Activated CD8-positive, alpha-beta T cell treated with anti-CD3 and anti-CD28 coated beads, Interleukin-2, amount 10 ng/mL, durations not matched to agents 7 days and 5 days (primary cell): ENCODE measurements at regions not wholly inside any gene's neighbourhood (a gene's known extent, or its start where the extent isn't known, plus 50 kb on each side); places are given as distances from the start of the nearest gene placed in this dataset.
A peak's percentile ranks its signal among the peaks of the same experiment; 100 is the strongest.

Source experiments
- ATAC-seq: fragments of 150-1000 bp; cut with Tn5 transposase; one replicate; pipeline ENCODE4 v1.10.0; 2021; ENCODE audit warnings: moderate library complexity
- CTCF ChIA-PET: fragments of 350-600 bp; sonication (Branson Sonifier 250); formaldehyde crosslinking; loops from one replicate; lab custom pipeline; 2021; ENCODE audit warnings: antibody characterized with exemption; lab: Charles Lee
- POLR2A ChIA-PET: fragments of 350-600 bp; sonication (Branson Sonifier 250); formaldehyde crosslinking; loops from one replicate; lab custom pipeline; 2021; ENCODE audit warnings: antibody characterized with exemption; lab: Charles Lee
- DNase-seq: peaks from one replicate; pipeline ENCODE4 v3.0.0-alpha.2; 2020
- H3K27ac Mint-ChIP-seq: one replicate; pipeline ENCODE4 v1.8.0; 2021; ENCODE audit warnings: mild to moderate bottlenecking, mixed read lengths
- H3K27me3 Mint-ChIP-seq: one replicate; pipeline ENCODE4 v1.8.0; 2021; ENCODE audit warnings: low read depth, mixed read lengths
- H3K36me3 Mint-ChIP-seq: one replicate; pipeline ENCODE4 v1.8.0; 2021; ENCODE audit warnings: low read depth, mixed read lengths
- H3K4me1 Mint-ChIP-seq: one replicate; pipeline ENCODE4 v1.8.0; 2021; ENCODE audit warnings: low read depth, mixed read lengths
- H3K4me3 Mint-ChIP-seq: one replicate; pipeline ENCODE4 v1.8.0; 2021; ENCODE audit warnings: mild to moderate bottlenecking, mixed read lengths
- H3K9me3 Mint-ChIP-seq: one replicate; pipeline ENCODE4 v1.8.0; 2022; ENCODE audit warnings: mixed read lengths; ENCODE audit not compliant: insufficient read depth

DNA sequence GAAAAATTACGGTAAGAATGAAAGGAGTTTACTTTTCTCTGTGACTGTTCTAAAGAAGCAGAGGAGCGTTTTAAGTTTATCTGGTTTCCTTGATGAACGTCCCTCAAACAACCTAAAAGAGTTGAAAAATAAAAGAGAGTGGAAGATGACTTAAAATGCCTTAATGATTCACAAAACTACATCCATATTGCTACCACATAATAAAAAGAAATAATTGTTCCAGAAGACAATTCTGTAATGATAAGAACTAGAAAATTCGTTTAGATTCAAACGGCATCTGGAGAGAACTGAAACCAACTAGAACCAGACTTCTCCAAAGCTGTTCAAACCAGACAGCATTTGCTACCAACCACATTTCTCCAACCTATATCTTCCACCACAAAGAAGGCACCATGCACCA lies 68.1 kb downstream of the TEKT4 start:
- Mint-ChIP-seq H3K36me3 (no peaks in the 10 kb centered on the region), H3K27ac (no peak overlapping the region), H3K4me1 (no peaks in the 10 kb centered on the region), H3K9me3 (no peaks in the 10 kb centered on the region), H3K27me3 (peaks cover 16% of the 10 kb centered on the region), H3K4me3 (no peak overlapping the region)
- DNase-seq (no peak), ATAC-seq (no peak)
- POLR2A ChIA-PET: no interaction called here
- CTCF ChIA-PET: no interaction called here

DNA sequence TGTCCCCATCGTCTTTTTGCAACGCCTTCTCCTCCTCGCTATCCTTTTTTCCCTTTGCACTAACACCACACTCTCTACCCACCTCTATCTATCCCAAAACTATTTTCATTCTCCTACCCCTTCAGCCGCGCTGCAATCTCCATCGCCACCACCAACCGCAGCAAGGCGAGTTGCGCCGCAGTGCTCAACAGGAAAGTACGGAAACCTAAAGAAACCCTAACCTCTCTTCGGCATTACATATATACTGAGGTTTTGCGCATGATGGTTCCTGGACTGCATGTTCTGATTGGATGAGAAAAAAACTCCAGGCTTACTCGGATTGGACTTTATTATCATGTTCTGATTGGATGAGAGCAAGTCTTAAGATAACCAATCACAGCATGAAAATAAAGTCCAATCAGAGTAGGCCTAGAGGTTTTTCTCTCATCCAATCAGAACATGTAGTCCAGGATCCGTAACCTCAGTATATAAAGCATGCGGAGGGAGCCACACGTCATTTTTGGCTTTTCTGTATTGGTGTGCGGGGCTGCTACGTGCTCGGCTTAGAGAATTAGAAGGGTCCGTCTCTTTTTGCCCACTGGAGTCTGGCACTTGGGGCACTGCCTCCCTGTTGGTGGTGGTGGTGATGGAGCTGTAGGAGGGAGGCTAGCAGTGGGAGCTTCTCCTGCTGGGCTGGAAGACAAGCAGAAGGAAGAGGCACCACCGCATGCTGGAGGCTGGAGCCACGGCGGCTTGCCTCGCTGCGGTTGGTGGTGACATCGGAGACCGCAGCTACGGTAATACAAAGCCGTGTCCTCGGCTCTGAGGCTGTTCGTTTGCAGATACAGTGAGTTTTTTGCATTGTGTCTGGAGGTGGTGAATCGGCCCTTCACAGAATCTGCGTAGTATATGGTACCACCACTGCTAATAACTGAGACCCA lies 76.1 kb downstream of the TEKT4 start:
- DNase-seq (no peak), ATAC-seq (no peak)
- Mint-ChIP-seq H3K27me3 (peaks cover 5% of the 10 kb centered on the region), H3K36me3 (no peaks in the 10 kb centered on the region), H3K4me3 (no peak overlapping the region), H3K27ac (no peak overlapping the region), H3K9me3 (no peaks in the 10 kb centered on the region), H3K4me1 (no peaks in the 10 kb centered on the region)
- CTCF ChIA-PET: interaction anchor here (1.8 kb wide), 1 partner anchor 10 kb away, joined by 14 read pairs; no protein-coding TSS in a partner anchor
- POLR2A ChIA-PET: no interaction called here

- POLR2A ChIA-PET: no interaction called here
- no peak for ATAC-seq
- H3K9me3 Mint-ChIP-seq: no peaks in the 10 kb centered on the region
- H3K36me3 Mint-ChIP-seq: no peaks in the 10 kb centered on the region
- H3K27me3 Mint-ChIP-seq: peaks cover 25% of the 10 kb centered on the region
- DNase-seq: no peak
- no peak overlapping the region for H3K4me3 Mint-ChIP-seq
- H3K4me1 Mint-ChIP-seq: no peaks in the 10 kb centered on the region
- CTCF ChIA-PET: interaction anchor here (1.2 to 2.5 kb wide), 8 partner anchors 11 to 82 kb away, joined by 3 to 8 read pairs (median 6); no protein-coding TSS in a partner anchor
- H3K27ac Mint-ChIP-seq: no peak overlapping the region
Observed at GRCh38 chr2:94955702-94956101, 69.8 kb upstream of the MAL start.

DNA sequence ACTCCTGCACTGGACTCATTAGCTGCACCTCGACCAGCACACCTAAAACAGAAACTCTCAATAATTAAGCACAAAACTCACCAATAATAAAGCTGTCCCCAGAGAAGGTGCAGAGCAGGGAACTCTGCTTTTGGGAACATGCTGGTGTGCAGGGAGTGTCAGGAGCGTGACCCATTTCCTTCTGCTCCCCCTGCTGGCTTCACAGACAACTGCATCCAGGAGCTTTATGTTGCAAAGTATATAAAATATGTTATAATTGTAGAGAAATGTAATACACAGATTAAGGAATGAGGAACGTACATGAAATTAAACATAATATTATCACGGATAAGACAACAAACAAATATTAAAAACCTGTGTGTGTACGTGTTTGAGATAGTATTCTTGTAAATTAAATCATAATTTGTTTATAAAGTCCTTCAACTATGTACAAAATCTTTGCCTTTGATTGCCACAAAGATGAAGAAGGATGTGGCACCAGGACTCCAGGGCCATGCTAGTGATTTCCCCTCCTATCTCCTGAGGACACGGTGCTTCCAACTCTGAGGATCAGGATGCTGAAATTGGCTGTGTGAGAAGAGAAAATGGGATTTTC lies 68.6 kb upstream of the MAL start:
- H3K9me3 Mint-ChIP-seq: no peaks in the 10 kb centered on the region
- H3K27ac Mint-ChIP-seq: no peak overlapping the region
- ATAC-seq (peak; percentile 51), DNase-seq (peak; percentile 55)
- no peaks in the 10 kb centered on the region for H3K4me1 Mint-ChIP-seq
- ChIA-PET CTCF (interaction anchor here (0.7 to 2.5 kb wide), 24 partner anchors 9 to 208 kb away, joined by 3 to 14 read pairs (median 4); no protein-coding TSS in a partner anchor), POLR2A (no interaction called here)
- peaks cover 30% of the 10 kb centered on the region for H3K27me3 Mint-ChIP-seq
- no peak overlapping the region for H3K4me3 Mint-ChIP-seq
- H3K36me3 Mint-ChIP-seq: no peaks in the 10 kb centered on the region

GRCh38 chr2:94958245-94958644 lies 67.3 kb upstream of the MAL start:
- CTCF ChIA-PET: interaction anchor here (0.8 to 2.2 kb wide), 5 partner anchors 10 to 158 kb away, joined by 3 to 7 read pairs (median 4); no protein-coding TSS in a partner anchor
- POLR2A ChIA-PET: no interaction called here
- H3K9me3 Mint-ChIP-seq: no peaks in the 10 kb centered on the region
- no peaks in the 10 kb centered on the region for H3K36me3 Mint-ChIP-seq
- ATAC-seq (no peak), DNase-seq (no peak)
- H3K27me3 Mint-ChIP-seq: peaks cover 22% of the 10 kb centered on the region
- no peak overlapping the region for H3K4me3 Mint-ChIP-seq
- no peak overlapping the region for H3K27ac Mint-ChIP-seq
- no peaks in the 10 kb centered on the region for H3K4me1 Mint-ChIP-seq

- Mint-ChIP-seq H3K27me3 (peaks cover 27% of the 10 kb centered on the region), H3K36me3 (no peaks in the 10 kb centered on the region), H3K4me3 (no peak overlapping the region), H3K9me3 (no peaks in the 10 kb centered on the region), H3K4me1 (no peaks in the 10 kb centered on the region), H3K27ac (no peak overlapping the region)
- DNase-seq (no peak), ATAC-seq (no peak)
- ChIA-PET CTCF (interaction anchor here (0.7 kb wide), 1 partner anchor 11 kb away, joined by 3 read pairs; no protein-coding TSS in a partner anchor), POLR2A (no interaction called here)
Observed at GRCh38 chr2:94960266-94960665, 65.2 kb upstream of the MAL start.

DNA sequence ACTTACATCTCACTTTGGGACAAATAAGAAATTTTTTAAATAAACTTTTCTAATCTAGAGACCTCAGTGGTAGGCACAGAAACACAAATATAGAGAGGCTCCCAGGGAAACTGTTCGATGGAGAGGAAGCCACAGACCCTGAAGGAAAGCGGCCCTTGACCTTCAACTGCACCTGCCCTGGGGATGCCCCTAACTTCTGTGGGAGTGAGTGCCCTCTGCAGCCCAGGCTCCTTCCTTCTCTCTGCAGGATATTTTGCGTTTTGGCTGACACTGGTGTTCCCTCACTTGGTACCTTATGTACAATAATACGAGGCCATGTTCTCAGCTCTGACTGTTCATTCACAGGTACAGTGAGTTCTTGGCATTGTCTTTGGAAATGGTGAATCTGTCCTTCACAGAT lies 64.8 kb upstream of the MAL start:
- no peaks in the 10 kb centered on the region for H3K36me3 Mint-ChIP-seq
- CTCF ChIA-PET: no interaction called here

DNA sequence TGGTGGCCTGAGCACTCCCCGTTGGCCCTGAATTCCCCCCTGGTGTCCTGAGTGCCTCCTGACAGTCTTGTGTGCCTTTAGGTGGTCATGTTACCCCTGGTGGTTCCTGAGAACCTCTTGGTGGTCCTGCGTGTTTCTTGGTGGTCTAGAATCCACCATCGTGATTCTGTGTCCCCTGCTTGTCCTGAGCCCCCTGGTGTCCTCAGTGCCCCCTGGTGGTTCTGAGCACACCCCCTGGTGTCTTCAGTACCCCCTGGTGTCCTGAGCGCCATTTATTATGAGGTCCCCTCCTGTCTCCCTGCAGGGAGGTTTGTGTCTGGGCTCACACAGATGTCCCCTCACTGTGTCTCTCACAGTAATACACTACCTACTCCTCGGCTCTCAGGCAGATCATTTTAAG lies 61.3 kb upstream of the MAL start:
- Mint-ChIP-seq H3K9me3 (no peaks in the 10 kb centered on the region), H3K4me1 (no peaks in the 10 kb centered on the region), H3K36me3 (no peaks in the 10 kb centered on the region), H3K4me3 (no peak overlapping the region), H3K27ac (no peak overlapping the region), H3K27me3 (peaks cover 27% of the 10 kb centered on the region)
- ATAC-seq (no peak), DNase-seq (no peak)
- ChIA-PET POLR2A (no interaction called here), CTCF (no interaction called here)

More for the DNA sequence above, 64.8 kb upstream of the MAL start:
- Mint-ChIP-seq H3K9me3 (no peaks in the 10 kb centered on the region), H3K27me3 (peaks cover 27% of the 10 kb centered on the region), H3K27ac (no peak overlapping the region), H3K4me1 (no peaks in the 10 kb centered on the region), H3K4me3 (no peak overlapping the region)
- no peak for DNase-seq
- POLR2A ChIA-PET: no interaction called here
- no peak for ATAC-seq

- H3K4me1 Mint-ChIP-seq: no peaks in the 10 kb centered on the region
- DNase-seq (no peak), ATAC-seq (no peak)
- no peaks in the 10 kb centered on the region for H3K36me3 Mint-ChIP-seq
- peaks cover 28% of the 10 kb centered on the region for H3K27me3 Mint-ChIP-seq
- ChIA-PET CTCF (interaction anchor here (2.3 kb wide), 1 partner anchor 10 kb away, joined by 8 read pairs; no protein-coding TSS in a partner anchor), POLR2A (no interaction called here)
- no peak overlapping the region for H3K4me3 Mint-ChIP-seq
- no peak overlapping the region for H3K27ac Mint-ChIP-seq
- H3K9me3 Mint-ChIP-seq: no peaks in the 10 kb centered on the region
Observed at GRCh38 chr2:94966689-94967088, 58.8 kb upstream of the MAL start.

- H3K4me3 Mint-ChIP-seq: no peak overlapping the region
- no peaks in the 10 kb centered on the region for H3K36me3 Mint-ChIP-seq
- ChIA-PET POLR2A (no interaction called here), CTCF (interaction anchor here (1.2 kb wide), 1 partner anchor 13 kb away, joined by 4 read pairs; no protein-coding TSS in a partner anchor)
- H3K9me3 Mint-ChIP-seq: no peaks in the 10 kb centered on the region
- peaks cover 27% of the 10 kb centered on the region for H3K27me3 Mint-ChIP-seq
- H3K4me1 Mint-ChIP-seq: no peaks in the 10 kb centered on the region
- no peak for ATAC-seq
- DNase-seq: no peak
- H3K27ac Mint-ChIP-seq: no peak overlapping the region
Observed at GRCh38 chr2:94970353-94970752, 55.2 kb upstream of the MAL start.
